T-cell (primary cell): ENCODE measurements at regions not wholly inside any gene's neighbourhood (a gene's known extent, or its start where the extent isn't known, plus 50 kb on each side); places are given as distances from the start of the nearest gene placed in this dataset.
"Not testable (repeated sequence)": the region's sequence is repeated elsewhere in the genome, so short reads cannot be mapped to it uniquely, and the experiment has no call there.

Source experiments
- ATAC-seq, 4 experiments: fragments of 200-7000 bp in 3 of 4; fragments of 150-1000 bp in 1 of 4; cut with Tn5 transposase; replicated peaks in 1 of 4; 1 replicate in 3 of 4; 2 replicates in 1 of 4; pipeline ENCODE4 v1.10.0; 2021; ENCODE audit warnings: moderate library complexity in 3 of 4, mild to moderate bottlenecking in 2 of 4, moderate number of reproducible peaks in 1 of 4
- CTCF ChIA-PET, 2 donors: fragments of 300-600 bp; sonication (Branson Sonifier 250); formaldehyde crosslinking; loops; one replicate each; lab custom pipeline; 2022; ENCODE audit warnings: antibody characterized with exemption in 2 of 2; lab: Charles Lee
- POLR2A ChIA-PET, 2 donors: fragments of 300-600 bp; sonication (Branson Sonifier 250); formaldehyde crosslinking; loops; one replicate each; lab custom pipeline; 2022; ENCODE audit warnings: antibody characterized with exemption in 2 of 2; lab: Charles Lee
- DNase-seq, 35 experiments: peaks; one replicate each; pipeline versions ENCODE4 v3.0.0 to v3.0.0-alpha.2; 2013 to 2023
- H3K27ac ChIP-seq: one replicate; pipeline ENCODE4 v1.5.1; 2013; ENCODE audit warnings: low read length
- H3K27me3 ChIP-seq, 2 experiments: replicated peaks in 1 of 2; 1 replicate in 1 of 2; 2 replicates in 1 of 2; pipeline versions ENCODE4 v1.6.1 to v1.7.0; 2013; ENCODE audit warnings: low read length in 1 of 2, mixed read lengths in 1 of 2; ENCODE audit not compliant: control insufficient read depth in 2 of 2, insufficient read depth in 2 of 2; ENCODE audit errors: extremely low read depth in 1 of 2
- H3K36me3 ChIP-seq, 2 donors: 1 replicate in 1 of 2; 2 replicates in 1 of 2; pipeline versions ENCODE4 v1.6.1 to v1.7.0; 2013; ENCODE audit warnings: low read length in 1 of 2; ENCODE audit not compliant: control insufficient read depth in 2 of 2, insufficient read depth in 1 of 2; ENCODE audit errors: extremely low read depth in 1 of 2
- H3K4me1 ChIP-seq, 2 experiments: 1 replicate in 1 of 2; 2 replicates in 1 of 2; pipeline versions ENCODE4 v1.6.1 to v1.7.0; 2013; ENCODE audit warnings: low read length in 2 of 2, mixed read lengths in 1 of 2; ENCODE audit not compliant: insufficient read depth in 2 of 2, control insufficient read depth in 1 of 2; ENCODE audit errors: extremely low read depth in 1 of 2
- H3K4me3 ChIP-seq, 2 donors: 1 replicate in 1 of 2; 2 replicates in 1 of 2; pipeline versions ENCODE4 v1.5.1 to v1.7.0; 2013; ENCODE audit warnings: mild to moderate bottlenecking in 2 of 2, low read length in 1 of 2, moderate library complexity in 1 of 2; ENCODE audit not compliant: control insufficient read depth in 1 of 2; ENCODE audit errors: extremely low read depth in 1 of 2
- H3K9me3 ChIP-seq: 2 replicates; pipeline ENCODE4 v1.7.0; 2013
- H3K27ac Mint-ChIP-seq, 2 donors: one replicate each; pipeline ENCODE4 v1.8.0; 2020 to 2021; ENCODE audit warnings: mild to moderate bottlenecking in 2 of 2, mixed read lengths in 2 of 2
- H3K27me3 Mint-ChIP-seq, 2 donors: one replicate each; pipeline ENCODE4 v1.8.0; 2021 to 2022; ENCODE audit warnings: mixed read lengths in 2 of 2
- H3K36me3 Mint-ChIP-seq: one replicate; pipeline ENCODE4 v1.8.0; 2021; ENCODE audit warnings: mixed read lengths
- H3K4me1 Mint-ChIP-seq, 3 donors: one replicate each; pipeline ENCODE4 v1.8.0; 2020 to 2022; ENCODE audit warnings: mixed read lengths in 3 of 3, mild to moderate bottlenecking in 1 of 3
- H3K4me3 Mint-ChIP-seq, 3 donors: one replicate each; pipeline ENCODE4 v1.8.0; 2020 to 2022; ENCODE audit warnings: mild to moderate bottlenecking in 3 of 3, mixed read lengths in 3 of 3, moderate library complexity in 3 of 3
- H3K9me3 Mint-ChIP-seq, 3 donors: one replicate each; pipeline ENCODE4 v1.8.0; 2020 to 2022; ENCODE audit warnings: mixed read lengths in 3 of 3
- WGBS: methylation state at CpG from one replicate; pipeline ENCODE4 v1.1.5; 2013; ENCODE audit warnings: missing lambda C conversion rate; ENCODE audit not compliant: insufficient coverage; 5-methylcytosine and 5-hydroxymethylcytosine counted together

- Histone ChIP-seq H3K36me3 (no peaks in the 10 kb centered on the region), H3K27me3 (no peaks in the 10 kb centered on the region), H3K27ac (no peak overlapping the region), H3K9me3 (no peaks in the 10 kb centered on the region), H3K4me3 (no peak overlapping the region), H3K4me1 (no peaks in the 10 kb centered on the region)
- peaks cover 0 to 7% (median 4%) of the 10 kb centered on the region in 3 donors for H3K9me3 Mint-ChIP-seq
- POLR2A ChIA-PET: no interaction called here
- no peaks in the 10 kb centered on the region for H3K36me3 Mint-ChIP-seq
- CTCF ChIA-PET: interaction anchor here (1.1 to 1.3 kb wide), 2 partner anchors 18 to 417 kb away, joined by 3 to 4 read pairs; partner anchors contain the start of gene ZC3H12B (in 1 of the 2)
- ATAC-seq (peak in 1 of 4 experiments; percentile 35), DNase-seq (peak in 4 of 35 experiments; percentile 0 to 36 (median 10))
- no peak overlapping the region for H3K4me3 Mint-ChIP-seq
- peaks cover 3 to 8% (median 3%) of the 10 kb centered on the region in 3 donors for H3K4me1 Mint-ChIP-seq
- WGBS: no CpG with 5 or more reads among the region's 2 CpGs
- H3K27me3 Mint-ChIP-seq: no peaks in the 10 kb centered on the region
- H3K27ac Mint-ChIP-seq: no peak overlapping the region
These were observed 82.9 kb downstream of the LAS1L start for GRCh38 chrX:65451663-65452062.

- no peak overlapping the region for H3K27ac Mint-ChIP-seq
- no peak overlapping the region for H3K4me3 Mint-ChIP-seq
- no peaks in the 10 kb centered on the region for H3K27me3 Mint-ChIP-seq
- H3K4me1 Mint-ChIP-seq: no peaks in the 10 kb centered on the region
- H3K27me3 ChIP-seq: no peaks in the 10 kb centered on the region
- POLR2A ChIA-PET: no interaction called here
- no peaks in the 10 kb centered on the region for H3K4me1 ChIP-seq
- 83% methylated on average over 1 of the region's 2 CpGs for WGBS
- H3K4me3 ChIP-seq: no peak overlapping the region
- no peaks in the 10 kb centered on the region for H3K9me3 ChIP-seq
- ATAC-seq: no peak
- DNase-seq: no peak
- H3K27ac ChIP-seq: no peak overlapping the region
- H3K36me3 Mint-ChIP-seq: peaks cover 3% of the 10 kb centered on the region
- peaks cover 0 to 6% (median 6%) of the 10 kb centered on the region in 3 donors for H3K9me3 Mint-ChIP-seq
- no peaks in the 10 kb centered on the region for H3K36me3 ChIP-seq
- CTCF ChIA-PET: no interaction called here
These were observed 114.4 kb downstream of the LAS1L start for GRCh38 chrX:65420154-65420553.

GRCh38 chrX:65407662-65408061 is 126.9 kb downstream of the LAS1L start:
- DNase-seq, H3K4me3 ChIP-seq, ATAC-seq, H3K4me1 ChIP-seq, H3K27me3 ChIP-seq, POLR2A ChIA-PET, H3K27ac Mint-ChIP-seq, H3K36me3 ChIP-seq, H3K4me3 Mint-ChIP-seq, H3K9me3 ChIP-seq, H3K36me3 Mint-ChIP-seq, H3K9me3 Mint-ChIP-seq, H3K27ac ChIP-seq: not testable (repeated sequence)
- Mint-ChIP-seq H3K27me3 (peaks cover 31 to 33% of the 10 kb centered on the region in 2 donors), H3K4me1 (peaks cover 6 to 11% (median 7%) of the 10 kb centered on the region in 3 donors)
- CTCF ChIA-PET: interaction anchor here in 1 of 2 donors (0.5 kb wide), 1 partner anchor 123 kb away, joined by 5 read pairs; no protein-coding TSS in a partner anchor
- 13% methylated on average over 40 of the region's 48 CpGs for WGBS

- no peaks in the 10 kb centered on the region for H3K36me3 Mint-ChIP-seq
- Histone ChIP-seq H3K9me3 (no peaks in the 10 kb centered on the region), H3K27me3 (peaks cover 0 to 9% of the 10 kb centered on the region in 2 experiments), H3K4me3 (peak overlapping the region in 1 of 2 donors; percentile 32), H3K27ac (no peak overlapping the region), H3K36me3 (no peaks in the 10 kb centered on the region), H3K4me1 (peaks cover 0 to 2% of the 10 kb centered on the region in 2 experiments)
- peak overlapping the region in 1 of 3 donors; percentile 73 for H3K4me3 Mint-ChIP-seq
- H3K4me1 Mint-ChIP-seq: peaks cover 5 to 11% (median 7%) of the 10 kb centered on the region in 3 donors
- ChIA-PET POLR2A (no interaction called here), CTCF (interaction anchor here in 1 of 2 donors (0.5 kb wide), 1 partner anchor 124 kb away, joined by 5 read pairs; no protein-coding TSS in a partner anchor)
- peaks cover 35% of the 10 kb centered on the region in 2 donors for H3K27me3 Mint-ChIP-seq
- DNase-seq (peak in 1 of 35 experiments; percentile 0), ATAC-seq (peak in 1 of 4 experiments; percentile 34)
- H3K27ac Mint-ChIP-seq: no peak overlapping the region
- H3K9me3 Mint-ChIP-seq: peaks cover 0 to 7% (median 3%) of the 10 kb centered on the region in 3 donors
- 0% methylated on average over 6 of the region's 63 CpGs for WGBS
These were observed 127.4 kb downstream of the LAS1L start for GRCh38 chrX:65407157-65407626.

DNA sequence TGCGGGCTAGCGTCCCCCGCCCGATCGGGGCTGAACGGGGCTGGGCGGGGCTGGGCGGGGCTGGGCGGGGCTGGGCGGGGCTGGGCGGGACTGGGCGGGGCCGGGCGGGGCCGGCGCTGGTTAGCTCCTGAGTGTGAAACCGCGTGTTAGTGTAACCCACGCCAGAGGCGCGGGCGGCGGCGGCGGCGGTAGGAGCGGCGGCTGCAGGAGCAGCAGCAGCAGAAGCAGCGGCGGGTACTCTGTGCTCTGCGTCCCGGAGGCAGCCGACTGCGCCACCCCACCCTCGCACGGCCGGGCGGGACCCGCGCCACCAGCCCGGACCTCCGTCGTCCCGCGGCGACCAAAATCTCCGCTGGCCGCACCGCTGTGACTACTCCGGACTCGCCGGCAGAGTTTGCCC is 128.1 kb downstream of the LAS1L start:
- DNase-seq (peak in 6 of 35 experiments; percentile 1 to 18 (median 3)), ATAC-seq (peak in 3 of 4 experiments; percentile 9 to 63 (median 43))

DNA sequence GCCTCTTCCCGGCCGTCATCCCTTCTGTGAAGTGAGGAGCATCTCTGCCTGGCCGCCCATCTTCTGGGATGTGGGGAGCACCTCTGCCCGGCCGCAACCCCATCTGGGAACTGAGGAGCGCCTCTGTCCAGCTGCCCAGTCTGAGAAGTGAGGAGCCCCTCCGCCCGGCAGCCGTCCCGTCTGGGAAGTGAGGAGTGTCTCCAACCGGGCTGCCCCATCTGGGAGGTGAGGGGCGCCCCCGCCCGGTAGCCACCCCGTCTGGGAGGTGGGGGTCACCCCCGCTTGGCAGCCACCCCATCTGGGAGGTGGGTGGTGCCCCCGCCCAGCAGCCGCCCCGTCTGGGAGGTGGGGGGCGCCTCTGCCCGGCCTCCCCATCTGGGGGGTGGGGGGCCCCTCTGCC is 142.3 kb downstream of the LAS1L start:
- Histone ChIP-seq H3K27ac (no peak overlapping the region), H3K4me1 (no peaks in the 10 kb centered on the region), H3K4me3 (no peak overlapping the region), H3K27me3 (no peaks in the 10 kb centered on the region), H3K9me3 (no peaks in the 10 kb centered on the region), H3K36me3 (no peaks in the 10 kb centered on the region)
- Mint-ChIP-seq H3K27ac (no peak overlapping the region), H3K4me1 (no peaks in the 10 kb centered on the region), H3K36me3 (peaks cover 23% of the 10 kb centered on the region), H3K4me3 (no peak overlapping the region), H3K9me3 (peaks cover 4 to 30% (median 6%) of the 10 kb centered on the region in 3 donors), H3K27me3 (peaks cover 2 to 29% of the 10 kb centered on the region in 2 donors)
- ChIA-PET POLR2A (no interaction called here), CTCF (no interaction called here)
- no peak for DNase-seq
- no peak for ATAC-seq
- 100% methylated on average over 1 of the region's 21 CpGs for WGBS

More for the DNA sequence above, 128.1 kb downstream of the LAS1L start:
- Histone ChIP-seq H3K9me3 (no peaks in the 10 kb centered on the region), H3K27ac (no peak overlapping the region), H3K4me1 (peaks cover 0 to 2% of the 10 kb centered on the region in 2 experiments), H3K4me3 (no peak overlapping the region), H3K27me3 (peaks cover 0 to 11% of the 10 kb centered on the region in 2 experiments), H3K36me3 (no peaks in the 10 kb centered on the region)
- CTCF ChIA-PET: interaction anchor here in 1 of 2 donors (0.6 kb wide), 1 partner anchor 8 kb away, joined by 4 read pairs; no protein-coding TSS in a partner anchor
- Mint-ChIP-seq H3K27me3 (peaks cover 35 to 36% of the 10 kb centered on the region in 2 donors), H3K4me3 (peak overlapping the region; percentile 52 to 73 (median 61)), H3K4me1 (peaks cover 5 to 11% (median 7%) of the 10 kb centered on the region in 3 donors), H3K36me3 (no peaks in the 10 kb centered on the region), H3K9me3 (peaks cover 0 to 7% (median 3%) of the 10 kb centered on the region in 3 donors), H3K27ac (no peak overlapping the region)
- POLR2A ChIA-PET: no interaction called here
- 8% methylated on average over 8 of the region's 52 CpGs for WGBS
